Mammary epithelial cell (primary cell): ENCODE measurements at regions not wholly inside any gene's neighbourhood (a gene's known extent, or its start where the extent isn't known, plus 50 kb on each side); places are given as distances from the start of the nearest gene placed in this dataset.

Experiments used
- CTCF ChIP-seq, 2 donors: IDR thresholded peaks in 1 of 2; conservative IDR thresholded peaks in 1 of 2; 2 replicates each; pipeline ENCODE4 v1.5.1; 2011 to 2012; ENCODE audit warnings: inconsistent platforms in 2 of 2, low read length in 2 of 2, mild to moderate bottlenecking in 2 of 2, control low read depth in 1 of 2, low read depth in 1 of 2; ENCODE audit not compliant: insufficient read depth in 1 of 2; ENCODE audit errors: extremely low read depth in 1 of 2
- EZH2 ChIP-seq: IDR thresholded peaks from 2 replicates; pipeline ENCODE4 v1.6.1; 2012; ENCODE audit warnings: low read length, inconsistent platforms, borderline replicate concordance

- TF ChIP-seq CTCF (conservative IDR thresholded peaks at IDR 0.05 in 1 of 2, IDR thresholded peaks at IDR 0.05 in 1 of 2; ENCODE audit: extremely low read depth in 1 of 2, insufficient read depth in 1 of 2, low read depth in 1 of 2, low read length in 2 of 2) (no peak), EZH2 (no peak)
These were observed 86.8 kb downstream of the MATN1 start for GRCh38 chr1:30636621-30637020.
